ENCODE measurements at regions not wholly inside any gene's neighbourhood (a gene's known extent, or its start where the extent isn't known, plus 50 kb on each side); places are given as distances from the start of the nearest gene placed in this dataset.

- TF ChIP-seq MAX (IDR thresholded peaks at IDR 0.05; ENCODE audit: low read depth, low read length) (no peak), JUND (IDR thresholded peaks at IDR 0.05; ENCODE audit: low read depth, low read length) (no peak), EZH2 (IDR thresholded peaks at IDR 0.05; ENCODE audit: borderline replicate concordance, control insufficient read depth, low read depth, low read length) (no peak), ZNF217 (IDR thresholded peaks at IDR 0.05) (no peak), NFXL1 (IDR thresholded peaks at IDR 0.05; ENCODE audit: borderline replicate concordance) (no peak), RAD21 (IDR thresholded peaks at IDR 0.05; ENCODE audit: insufficient read depth, low read depth, low read length) (no peak), YY1 (IDR thresholded peaks at IDR 0.05; ENCODE audit: low read depth, low read length) (no peak)
Measured at GRCh38 chr1:104387716-104388508, 638.2 kb downstream of the AMY1C start.

Data from GM12878 (cell line).